Spleen (tissue), 11 donors: ENCODE measurements at regions not wholly inside any gene's neighbourhood (a gene's known extent, or its start where the extent isn't known, plus 50 kb on each side); places are given as distances from the start of the nearest gene placed in this dataset.

Experiments
- DNase-seq: peaks from one replicate; pipeline ENCODE4 v3.0.0-alpha.2; 2020
- H3K27ac ChIP-seq, 8 donors: fragments of 200-600 bp; sonication (generic) in 7 of 8; 1 replicate in 4 of 8; 2 replicates in 4 of 8; pipeline versions ENCODE4 v1.5.0 to v1.8.0; 2016 to 2021; ENCODE audit warnings: inconsistent platforms in 4 of 8, mild to moderate bottlenecking in 4 of 8, moderate library complexity in 1 of 8
- H3K27me3 ChIP-seq, 7 donors: fragments of 200-600 bp; sonication (generic) in 6 of 7; replicated peaks in 1 of 7; 1 replicate in 4 of 7; 2 replicates in 3 of 7; pipeline versions ENCODE4 v1.5.0 to v1.8.0; 2016 to 2021; ENCODE audit warnings: inconsistent platforms in 3 of 7, mild to moderate bottlenecking in 1 of 7
- H3K36me3 ChIP-seq, 6 donors: fragments of 200-600 bp; sonication (generic) in 5 of 6; 1 replicate in 4 of 6; 2 replicates in 2 of 6; pipeline versions ENCODE4 v1.5.0 to v1.8.0; 2016 to 2021; ENCODE audit warnings: inconsistent platforms in 2 of 6
- H3K4me1 ChIP-seq, 6 donors: fragments of 200-600 bp; sonication (generic) in 5 of 6; 1 replicate in 3 of 6; 2 replicates in 3 of 6; pipeline versions ENCODE4 v1.5.0 to v1.8.0; 2016 to 2021; ENCODE audit warnings: inconsistent platforms in 3 of 6
- H3K4me3 ChIP-seq, 8 donors: fragments of 200-600 bp; sonication (generic) in 7 of 8; 1 replicate in 4 of 8; 2 replicates in 4 of 8; pipeline versions ENCODE4 v1.5.0 to v1.8.0; 2016 to 2021; ENCODE audit warnings: inconsistent platforms in 4 of 8, mild to moderate bottlenecking in 4 of 8, moderate library complexity in 2 of 8
- H3K9me3 ChIP-seq, 8 donors: fragments of 200-600 bp; sonication (generic) in 7 of 8; 1 replicate in 4 of 8; 2 replicates in 4 of 8; pipeline versions ENCODE4 v1.5.0 to v1.8.0; 2016 to 2021; ENCODE audit warnings: inconsistent platforms in 4 of 8
- CTCF ChIP-seq, 11 experiments: fragments of 200-600 bp in 7 of 11; fragments of 450-650 bp in 4 of 11; sonication (generic) in 4 of 11; IDR thresholded peaks in 8 of 11; conservative IDR thresholded peaks in 3 of 11; 1 replicate in 7 of 11; 2 replicates in 4 of 11; pipeline versions ENCODE4 v1.4.0 to v1.8.0; 2016 to 2021; ENCODE audit warnings: antibody characterized with exemption in 11 of 11, inconsistent platforms in 4 of 11, mild to moderate bottlenecking in 1 of 11
- POLR2A ChIP-seq, 3 donors: fragments of 450-650 bp; IDR thresholded peaks; one replicate each; pipeline ENCODE4 v1.5.1; 2017; ENCODE audit warnings: antibody characterized with exemption in 3 of 3, mild to moderate bottlenecking in 1 of 3
- POLR2AphosphoS5 ChIP-seq, 3 donors: sonication (generic); formaldehyde crosslinking; IDR thresholded peaks; one replicate each; pipeline ENCODE4 v1.5.1; 2017; ENCODE audit warnings: antibody characterized with exemption in 3 of 3
- WGBS, 5 donors: extraction: QIAGEN DNeasy Blood & Tissue Kit in 3 of 5; methylation state at CpG; one replicate each; pipeline versions ENCODE4 v1.1.5 to v1.1.7; 2013 to 2018; 5-methylcytosine and 5-hydroxymethylcytosine counted together
- intact Hi-C: fragments of 100-400 bp; cut with DNase I; formaldehyde crosslinking; loops from one replicate; pipeline ENCODE4 v1.15.0; 2023; ENCODE audit warnings: low total_unique reads
- donor health status: healthy with polysubstance abuse.
- donor health status: DM: no; HTN: no; CAD: no; lungs with moderate emphysema.
- donor health status: DM: no; HTN: no; CAD: no.
- donor health status: Bipolar disorder and iron deficiency.
- donor health status: healthy.
- donor health status: DM: no; HTN: no; CAD: no.
- donor health status: DM: yes; HTN: yes; CAD: no.

DNA sequence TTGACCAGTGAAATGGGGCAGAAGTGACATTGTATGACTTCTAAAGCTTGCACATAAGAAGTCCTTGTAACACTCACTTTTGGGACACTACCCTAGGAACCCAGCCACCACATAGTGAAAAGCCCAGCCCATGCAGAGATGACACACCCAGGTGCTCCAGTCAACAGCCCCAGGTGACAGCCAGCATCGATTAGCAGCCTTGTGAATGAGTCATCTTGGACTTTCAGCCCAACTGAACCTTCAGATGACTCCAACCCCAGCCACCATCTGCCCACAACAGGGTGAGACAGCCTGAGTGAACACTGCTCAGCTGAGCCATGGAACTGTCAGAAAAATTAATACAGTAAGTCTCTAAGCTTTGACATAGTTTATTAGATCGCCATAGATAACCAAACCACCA is 458.6 kb downstream of the ZSWIM6 start:
- DNase-seq: no peak
- H3K27me3 ChIP-seq: no peaks in the 10 kb centered on the region
- H3K4me1 ChIP-seq: no peaks in the 10 kb centered on the region
- H3K36me3 ChIP-seq: no peaks in the 10 kb centered on the region
- 78 to 82% (median 80%) methylated on average over 2 of the region's 2 CpGs for WGBS, 5 donors
- H3K4me3 ChIP-seq: no peak overlapping the region
- TF ChIP-seq CTCF (IDR thresholded peaks at IDR 0.05 in 8 of 11, conservative IDR thresholded peaks at IDR 0.05 in 3 of 11): no peak
- TF ChIP-seq POLR2A (IDR thresholded peaks at IDR 0.05): no peak
- TF ChIP-seq POLR2AphosphoS5 (IDR thresholded peaks at IDR 0.05): no peak
- intact Hi-C loops: no loop called here
- no peak overlapping the region for H3K27ac ChIP-seq
- H3K9me3 ChIP-seq: no peaks in the 10 kb centered on the region

DNA sequence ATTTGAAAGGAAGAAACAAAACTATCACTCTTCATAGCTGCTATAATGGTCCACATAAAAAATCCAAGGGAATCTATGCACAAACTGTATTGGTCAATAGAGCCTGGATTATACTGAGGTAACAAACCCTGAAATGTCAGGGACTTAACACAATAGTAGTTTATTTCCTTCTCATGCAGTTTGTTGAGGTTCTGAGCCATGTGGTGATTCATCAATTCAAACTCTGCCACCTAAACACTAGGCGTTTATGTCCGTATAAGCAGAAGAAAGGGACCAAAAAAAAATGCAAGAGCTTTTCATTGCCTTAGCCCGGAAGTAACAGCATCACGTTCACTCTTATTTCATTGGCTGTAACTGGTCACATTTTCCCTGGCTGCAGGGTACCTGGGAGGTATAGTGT is 464.7 kb downstream of the ZSWIM6 start:
- 83 to 91% (median 90%) methylated on average over 4 of the region's 4 CpGs for WGBS, 5 donors
- Histone ChIP-seq H3K36me3 (no peaks in the 10 kb centered on the region), H3K4me1 (no peaks in the 10 kb centered on the region), H3K4me3 (no peak overlapping the region), H3K27me3 (no peaks in the 10 kb centered on the region), H3K27ac (no peak overlapping the region), H3K9me3 (no peaks in the 10 kb centered on the region)
- no peak for DNase-seq
- TF ChIP-seq CTCF (IDR thresholded peaks at IDR 0.05 in 8 of 11, conservative IDR thresholded peaks at IDR 0.05 in 3 of 11) (no peak), POLR2A (IDR thresholded peaks at IDR 0.05) (no peak), POLR2AphosphoS5 (IDR thresholded peaks at IDR 0.05) (no peak)
- intact Hi-C loops: no loop called here

DNA sequence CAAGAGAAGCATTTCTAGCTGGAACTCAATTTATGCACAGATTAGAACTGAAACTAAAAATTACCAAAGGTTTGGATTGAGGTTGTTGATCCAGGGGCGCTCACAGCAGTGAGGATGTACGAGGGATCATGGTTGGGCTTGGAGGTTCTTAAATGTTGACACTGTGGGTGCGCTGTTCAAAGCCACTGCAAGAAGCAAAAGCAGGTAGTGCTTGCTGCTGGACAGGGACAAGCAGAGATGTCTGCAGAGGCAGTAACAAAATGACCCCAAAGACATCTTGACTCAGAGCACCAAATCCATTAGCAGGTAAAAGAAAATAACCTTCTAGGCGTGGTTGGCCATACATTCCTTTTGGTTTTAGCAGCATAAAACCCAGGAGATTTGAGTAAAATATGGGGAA is 468.4 kb downstream of the ZSWIM6 start:
- WGBS, 5 donors: 87 to 98% (median 91%) methylated on average over 4 of the region's 4 CpGs
- H3K36me3 ChIP-seq: no peaks in the 10 kb centered on the region
- no peak overlapping the region for H3K27ac ChIP-seq
- no peaks in the 10 kb centered on the region for H3K4me1 ChIP-seq
- H3K27me3 ChIP-seq: no peaks in the 10 kb centered on the region
- intact Hi-C loops: no loop called here
- no peak for DNase-seq
- H3K9me3 ChIP-seq: no peaks in the 10 kb centered on the region
- TF ChIP-seq POLR2AphosphoS5 (IDR thresholded peaks at IDR 0.05) (no peak), CTCF (IDR thresholded peaks at IDR 0.05 in 8 of 11, conservative IDR thresholded peaks at IDR 0.05 in 3 of 11) (no peak), POLR2A (IDR thresholded peaks at IDR 0.05) (no peak)
- no peak overlapping the region for H3K4me3 ChIP-seq

DNA sequence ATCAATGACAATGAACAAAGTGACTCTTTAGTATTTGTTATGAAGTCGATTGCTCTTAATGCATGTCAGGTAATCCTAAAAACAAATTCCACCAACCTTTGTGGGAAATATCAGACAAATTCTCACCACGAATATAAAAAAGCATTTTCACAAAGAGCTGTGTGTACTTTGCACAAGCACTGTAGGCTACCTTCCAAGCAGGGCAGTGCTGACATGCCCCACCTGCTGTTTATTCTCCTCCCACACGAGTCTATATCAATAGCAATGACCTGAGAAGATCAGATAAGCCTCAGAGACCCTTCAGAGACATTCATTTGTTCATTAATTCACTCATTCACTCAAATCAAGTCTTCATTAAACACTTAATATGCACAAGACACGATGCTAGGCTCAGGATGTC is 469.1 kb downstream of the ZSWIM6 start:
- no peaks in the 10 kb centered on the region for H3K27me3 ChIP-seq
- no peaks in the 10 kb centered on the region for H3K9me3 ChIP-seq
- intact Hi-C loops: no loop called here
- H3K36me3 ChIP-seq: no peaks in the 10 kb centered on the region
- WGBS, 5 donors: 57 to 75% (median 66%) methylated on average over 4 of the region's 4 CpGs
- no peak for DNase-seq
- TF ChIP-seq POLR2A (IDR thresholded peaks at IDR 0.05) (no peak), POLR2AphosphoS5 (IDR thresholded peaks at IDR 0.05) (no peak), CTCF (IDR thresholded peaks at IDR 0.05 in 8 of 11, conservative IDR thresholded peaks at IDR 0.05 in 3 of 11) (no peak)
- H3K4me1 ChIP-seq: no peaks in the 10 kb centered on the region
- H3K4me3 ChIP-seq: no peak overlapping the region
- H3K27ac ChIP-seq: no peak overlapping the region
